Coronary artery (tissue), 2 donors: ENCODE measurements at regions not wholly inside any gene's neighbourhood (a gene's known extent, or its start where the extent isn't known, plus 50 kb on each side); places are given as distances from the start of the nearest gene placed in this dataset.

ENCODE experiments used
- DNase-seq: peaks from one replicate; pipeline ENCODE4 v3.0.0-alpha.2; 2017; ENCODE audit warnings: low spot score
- H3K27ac ChIP-seq, 2 donors: fragments of 200-600 bp; sonication (generic); one replicate each; pipeline ENCODE4 v1.5.1; 2016 to 2019
- H3K4me3 ChIP-seq: fragments of 200-600 bp; sonication (generic); 2 replicates; pipeline ENCODE4 v1.5.1; 2016; ENCODE audit warnings: mild to moderate bottlenecking, moderate library complexity
- CTCF ChIP-seq: fragments of 200-600 bp; sonication (generic); IDR thresholded peaks from one replicate; pipeline ENCODE4 v1.5.1; 2019; ENCODE audit warnings: antibody characterized with exemption

GRCh38 chr1:218969006-218969405, 204.7 kb upstream of the LYPLAL1 start:
- no peak overlapping the region for H3K4me3 ChIP-seq
- DNase-seq: no peak
- no peak for TF ChIP-seq CTCF

GRCh38 chr1:218970397-218970990, 203.2 kb upstream of the LYPLAL1 start:
- H3K27ac ChIP-seq: no peak overlapping the region
- no peak for DNase-seq
- no peak for TF ChIP-seq CTCF
- H3K4me3 ChIP-seq: no peak overlapping the region

More at GRCh38 chr1:218969006-218969405, 204.7 kb upstream of the LYPLAL1 start:
- no peak overlapping the region for H3K27ac ChIP-seq

GRCh38 chr1:218971156-218971555, 202.5 kb upstream of the LYPLAL1 start:
- Histone ChIP-seq H3K27ac (no peak overlapping the region), H3K4me3 (no peak overlapping the region)
- no peak for DNase-seq
- no peak for TF ChIP-seq CTCF

GRCh38 chr1:218980881-218981280, 192.8 kb upstream of the LYPLAL1 start:
- no peak overlapping the region for H3K4me3 ChIP-seq
- no peak overlapping the region for H3K27ac ChIP-seq
- TF ChIP-seq CTCF: no peak
- no peak for DNase-seq

- Histone ChIP-seq H3K4me3 (no peak overlapping the region), H3K27ac (no peak overlapping the region)
- no peak for DNase-seq
- no peak for TF ChIP-seq CTCF
Observed at GRCh38 chr1:218982482-218982881, 191.2 kb upstream of the LYPLAL1 start.

GRCh38 chr1:218983433-218983832, 190.2 kb upstream of the LYPLAL1 start:
- Histone ChIP-seq H3K27ac (no peak overlapping the region), H3K4me3 (no peak overlapping the region)
- DNase-seq: no peak
- TF ChIP-seq CTCF: no peak

GRCh38 chr1:218983848-218984247, 189.8 kb upstream of the LYPLAL1 start:
- Histone ChIP-seq H3K27ac (no peak overlapping the region), H3K4me3 (no peak overlapping the region)
- DNase-seq: no peak
- no peak for TF ChIP-seq CTCF
